Mesodermal cell (in vitro differentiated cells): ENCODE measurements at regions not wholly inside any gene's neighbourhood (a gene's known extent, or its start where the extent isn't known, plus 50 kb on each side); places are given as distances from the start of the nearest gene placed in this dataset.

Experiments
- H3K27ac ChIP-seq: 2 replicates; pipeline ENCODE4 v1.7.0; 2013; ENCODE audit warnings: mild to moderate bottlenecking, low read depth, low read length, moderate library complexity; ENCODE audit not compliant: severe bottlenecking
- H3K36me3 ChIP-seq: 2 replicates; pipeline ENCODE4 v1.7.1; 2013; ENCODE audit warnings: mild to moderate bottlenecking, low read length, moderate library complexity; ENCODE audit not compliant: control insufficient read depth, insufficient read depth
- H3K4me1 ChIP-seq: one replicate; pipeline ENCODE4 v1.7.1; 2013; ENCODE audit warnings: mild to moderate bottlenecking, low read length; ENCODE audit not compliant: insufficient read depth, control insufficient read depth, poor library complexity, severe bottlenecking
- H3K4me3 ChIP-seq: 2 replicates; pipeline ENCODE4 v1.7.0; 2013; ENCODE audit warnings: low read length, control low read depth, mild to moderate bottlenecking; ENCODE audit not compliant: insufficient read depth, poor library complexity, severe bottlenecking; ENCODE audit errors: extremely low read depth
- H3K9me3 ChIP-seq: 2 replicates; pipeline ENCODE4 v1.7.1; 2013; ENCODE audit warnings: mild to moderate bottlenecking, low read length, moderate library complexity; ENCODE audit not compliant: control insufficient read depth
- WGBS, 2 experiments: methylation state at CpG; one replicate each; pipeline ENCODE4 v1.1.5; 2013; ENCODE audit warnings: missing lambda C conversion rate in 2 of 2; ENCODE audit not compliant: insufficient coverage in 2 of 2; 5-methylcytosine and 5-hydroxymethylcytosine counted together

- Histone ChIP-seq H3K36me3 (no peaks in the 10 kb centered on the region), H3K27ac (no peak overlapping the region), H3K4me1 (no peaks in the 10 kb centered on the region), H3K4me3 (no peak overlapping the region), H3K9me3 (no peaks in the 10 kb centered on the region)
- 94 to 100% methylated on average over 2 of the region's 3 CpGs for WGBS, 2 experiments
Observed at GRCh38 chr6:81086991-81087390, 665.5 kb downstream of the TENT5A start.

- Histone ChIP-seq H3K9me3 (no peaks in the 10 kb centered on the region), H3K4me1 (no peaks in the 10 kb centered on the region), H3K27ac (no peak overlapping the region), H3K4me3 (no peak overlapping the region), H3K36me3 (no peaks in the 10 kb centered on the region)
Observed at GRCh38 chr6:81085431-81085790, 667.1 kb downstream of the TENT5A start.

GRCh38 chr6:81084776-81085430, 667.6 kb downstream of the TENT5A start:
- Histone ChIP-seq H3K4me1 (no peaks in the 10 kb centered on the region), H3K27ac (no peak overlapping the region), H3K36me3 (no peaks in the 10 kb centered on the region), H3K4me3 (no peak overlapping the region), H3K9me3 (no peaks in the 10 kb centered on the region)
- WGBS, 2 experiments: 50 to 80% methylated on average over 1 of the region's 6 CpGs

- 34 to 54% methylated on average over 3 to 4 of the region's 5 CpGs for WGBS, 2 experiments
- Histone ChIP-seq H3K4me3 (no peak overlapping the region), H3K36me3 (no peaks in the 10 kb centered on the region), H3K27ac (no peak overlapping the region), H3K4me1 (no peaks in the 10 kb centered on the region), H3K9me3 (no peaks in the 10 kb centered on the region)
Observed at GRCh38 chr6:81075974-81076373, 676.5 kb downstream of the TENT5A start.

- Histone ChIP-seq H3K36me3 (no peaks in the 10 kb centered on the region), H3K4me1 (no peaks in the 10 kb centered on the region), H3K4me3 (no peak overlapping the region), H3K9me3 (no peaks in the 10 kb centered on the region), H3K27ac (no peak overlapping the region)
Observed at GRCh38 chr6:81073318-81073717, 679.2 kb downstream of the TENT5A start.

GRCh38 chr6:81071121-81071520, 681.4 kb downstream of the TENT5A start:
- Histone ChIP-seq H3K4me3 (no peak overlapping the region), H3K36me3 (no peaks in the 10 kb centered on the region), H3K9me3 (no peaks in the 10 kb centered on the region), H3K27ac (no peak overlapping the region), H3K4me1 (no peaks in the 10 kb centered on the region)
- WGBS, 2 experiments: 77 to 78% methylated on average over 1 of the region's 1 CpG

GRCh38 chr6:81067057-81067456, 685.4 kb downstream of the TENT5A start:
- H3K4me3 ChIP-seq: no peak overlapping the region
- H3K27ac ChIP-seq: no peak overlapping the region
- WGBS, 2 experiments: no CpG with 5 or more reads among the region's 2 CpGs
- no peaks in the 10 kb centered on the region for H3K36me3 ChIP-seq
- no peaks in the 10 kb centered on the region for H3K9me3 ChIP-seq
- H3K4me1 ChIP-seq: no peaks in the 10 kb centered on the region

- Histone ChIP-seq H3K4me1 (no peaks in the 10 kb centered on the region), H3K4me3 (no peak overlapping the region), H3K9me3 (no peaks in the 10 kb centered on the region), H3K27ac (no peak overlapping the region), H3K36me3 (no peaks in the 10 kb centered on the region)
- WGBS, 2 experiments: 95 to 100% methylated on average over 1 to 2 of the region's 4 CpGs
Observed at GRCh38 chr6:81063891-81064290, 688.6 kb downstream of the TENT5A start.

- H3K9me3 ChIP-seq: no peaks in the 10 kb centered on the region
- H3K4me3 ChIP-seq: no peak overlapping the region
- 80 to 91% methylated on average over 1 of the region's 2 CpGs for WGBS, 2 experiments
- no peaks in the 10 kb centered on the region for H3K4me1 ChIP-seq
- no peaks in the 10 kb centered on the region for H3K36me3 ChIP-seq
- H3K27ac ChIP-seq: no peak overlapping the region
Observed at GRCh38 chr6:81054036-81054435, 698.4 kb downstream of the TENT5A start.

- H3K9me3 ChIP-seq: no peaks in the 10 kb centered on the region
- H3K4me3 ChIP-seq: no peak overlapping the region
- H3K27ac ChIP-seq: no peak overlapping the region
- no peaks in the 10 kb centered on the region for H3K4me1 ChIP-seq
- 82 to 86% methylated on average over 4 to 6 of the region's 8 CpGs for WGBS, 2 experiments
- H3K36me3 ChIP-seq: no peaks in the 10 kb centered on the region
Observed at GRCh38 chr6:81051952-81052351, 700.5 kb downstream of the TENT5A start.

- H3K4me3 ChIP-seq: no peak overlapping the region
- H3K9me3 ChIP-seq: no peaks in the 10 kb centered on the region
- H3K4me1 ChIP-seq: no peaks in the 10 kb centered on the region
- 94 to 100% methylated on average over 1 to 2 of the region's 2 CpGs for WGBS, 2 experiments
- no peak overlapping the region for H3K27ac ChIP-seq
- H3K36me3 ChIP-seq: no peaks in the 10 kb centered on the region
Observed at GRCh38 chr6:81049425-81050042, 702.9 kb downstream of the TENT5A start.
